TTC549 (cell line): ENCODE measurements at regions not wholly inside any gene's neighbourhood (a gene's known extent, or its start where the extent isn't known, plus 50 kb on each side); places are given as distances from the start of the nearest gene placed in this dataset.

Experiments
- FAIRE-seq: peaks from 2 replicates; lab custom pipeline; 2012; peaks lifted over from hg19 to GRCh38; lab: Jason Lieb, UNC

- no peak for FAIRE-seq
Measured at GRCh38 chr20:10958279-10958678, 284.5 kb upstream of the JAG1 start.

DNA sequence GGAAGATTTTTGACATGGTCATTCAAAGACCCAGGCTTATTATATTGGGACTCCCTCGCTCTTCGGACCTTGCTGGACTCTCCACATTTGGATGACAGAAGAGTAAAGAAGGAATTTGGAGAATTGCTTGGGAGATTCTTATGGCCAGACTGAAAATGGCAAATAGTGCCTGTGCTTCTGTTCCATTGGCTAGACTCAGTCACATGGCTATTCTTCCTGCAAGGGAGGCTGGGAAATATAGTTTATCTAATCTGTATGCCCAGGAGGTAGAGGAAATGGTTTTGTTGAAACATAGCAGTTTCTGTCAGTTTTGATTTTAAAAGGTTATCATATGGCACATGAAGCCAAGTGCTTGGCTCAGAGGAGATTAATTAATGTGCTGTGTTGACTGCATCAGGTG lies 286.6 kb upstream of the JAG1 start:
- FAIRE-seq, result no peak

DNA sequence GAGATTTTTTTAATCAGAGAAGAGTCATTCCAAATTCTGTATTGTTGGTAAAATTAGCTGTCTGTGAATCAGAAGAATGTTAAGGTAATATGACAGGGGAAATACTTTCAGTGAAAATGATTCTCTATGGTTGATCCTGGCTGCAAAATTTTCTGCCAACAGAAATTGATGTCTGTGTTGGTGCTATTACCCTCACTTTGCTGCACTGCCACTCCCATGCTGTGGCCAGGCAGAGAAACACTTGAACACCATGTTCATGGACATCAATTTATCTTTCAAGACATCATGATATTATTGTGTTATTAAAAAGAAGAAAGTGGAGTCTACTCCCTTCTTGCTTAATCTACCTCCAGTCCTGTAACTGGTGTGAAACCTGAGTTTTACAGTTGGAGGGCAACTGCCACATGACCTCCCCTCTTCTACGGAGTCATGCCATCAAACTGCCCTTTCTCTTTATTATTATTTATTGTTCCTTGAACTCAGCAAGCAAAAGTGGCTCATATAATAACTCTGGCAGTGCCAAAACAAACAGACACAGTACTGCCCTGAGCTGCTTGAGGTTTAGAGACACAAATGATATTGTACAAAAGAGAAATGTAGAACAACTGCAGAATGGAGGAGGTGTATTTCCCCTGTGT lies 288.0 kb upstream of the JAG1 start:
- FAIRE-seq, result no peak

DNA sequence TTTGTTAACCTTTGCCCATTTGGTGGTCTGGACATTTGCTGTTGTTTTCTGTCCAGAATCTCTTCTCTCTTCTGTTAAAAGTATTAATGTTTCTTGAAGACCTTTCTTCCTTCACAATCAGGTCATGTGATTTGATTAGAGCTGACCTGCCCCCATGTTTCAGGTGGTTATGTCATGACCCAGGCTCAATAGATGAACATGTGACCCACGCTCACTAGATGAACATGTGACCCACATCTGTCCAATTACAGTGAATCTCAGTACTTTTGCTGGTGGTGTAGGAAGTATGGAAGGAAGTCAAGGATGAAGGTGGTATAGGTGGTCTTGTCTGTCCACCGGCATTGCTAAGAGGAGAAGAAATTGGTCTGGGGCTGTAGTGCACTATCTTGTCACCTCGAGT lies 289.1 kb upstream of the JAG1 start:
- FAIRE-seq, result no peak

DNA sequence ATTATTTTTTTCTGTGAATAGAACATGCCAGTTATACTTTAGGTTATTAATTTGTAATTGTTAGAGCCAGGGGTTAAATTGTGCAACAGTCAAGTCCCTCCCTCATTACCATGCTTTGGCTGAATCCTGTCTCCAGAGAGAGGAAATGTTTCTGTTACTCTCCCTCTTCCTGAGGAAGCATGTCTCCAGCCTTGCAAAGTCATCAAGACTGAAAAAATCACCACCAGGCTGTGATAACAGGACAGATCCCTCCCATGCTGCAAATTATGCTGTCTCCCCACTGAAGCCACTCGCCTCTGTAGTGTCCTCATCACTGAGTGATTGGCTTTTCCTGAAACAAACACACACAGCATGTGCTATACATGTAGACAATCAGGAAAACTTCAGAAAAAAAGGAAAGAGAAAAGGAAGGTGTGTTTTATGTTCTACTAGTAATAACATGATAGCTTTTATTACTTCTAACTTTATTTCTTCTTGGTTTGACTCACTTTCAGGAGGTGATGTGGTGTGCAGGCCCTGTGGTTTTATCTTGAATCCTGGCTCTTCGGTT lies 290.0 kb upstream of the JAG1 start:
- FAIRE-seq, result no peak

DNA sequence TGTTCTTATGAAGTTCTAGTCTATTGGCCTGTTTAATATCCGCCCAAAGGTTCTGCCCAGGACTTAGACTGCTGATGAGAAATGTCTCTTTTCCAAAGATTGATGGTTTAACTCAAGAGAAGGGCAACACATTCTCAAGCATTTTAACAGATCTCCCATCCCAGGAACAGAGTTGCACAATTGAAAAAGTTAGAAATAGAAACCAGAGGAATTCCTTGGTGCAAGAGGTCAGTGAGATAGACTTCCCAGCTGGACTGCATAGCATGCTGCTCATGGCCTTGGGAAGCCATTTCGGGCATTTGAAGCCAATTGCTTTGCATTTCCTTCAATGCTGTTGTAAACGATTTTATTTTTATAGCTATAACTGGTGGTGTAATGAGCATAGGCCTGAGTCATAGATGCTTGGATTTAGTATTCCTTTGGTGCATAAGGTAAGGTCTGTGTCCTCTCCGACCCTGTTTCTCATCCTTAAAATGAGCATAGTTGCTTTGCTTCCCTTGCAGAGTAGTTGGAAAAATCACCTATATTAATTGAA lies 292.2 kb upstream of the JAG1 start:
- no peak for FAIRE-seq

DNA sequence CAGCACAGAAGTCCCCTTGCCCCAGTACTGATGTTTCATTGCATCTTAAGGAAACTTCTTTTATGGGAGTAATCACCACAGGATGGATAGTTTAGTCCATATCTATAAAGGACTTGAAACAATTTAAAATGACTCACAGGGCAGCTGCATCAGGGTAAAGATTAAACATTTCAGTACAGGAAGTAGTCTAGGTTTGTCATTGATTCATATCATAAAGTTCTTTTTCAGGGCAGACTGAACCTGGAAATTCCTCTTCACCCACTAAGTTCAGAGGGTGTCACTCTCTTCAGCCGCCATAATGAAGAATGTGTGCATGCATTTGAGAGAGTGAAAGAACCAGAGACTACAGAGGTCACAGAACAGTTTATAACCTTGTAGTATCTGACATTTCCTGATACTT lies 296.3 kb upstream of the JAG1 start:
- FAIRE-seq, result no peak

- FAIRE-seq, result no peak
Measured at GRCh38 chr20:10971096-10971495, 297.3 kb upstream of the JAG1 start.

- FAIRE-seq, result no peak
Measured at GRCh38 chr20:10972219-10972860, 298.5 kb upstream of the JAG1 start.

GRCh38 chr20:10976051-10976450 lies 302.3 kb upstream of the JAG1 start:
- no peak for FAIRE-seq

DNA sequence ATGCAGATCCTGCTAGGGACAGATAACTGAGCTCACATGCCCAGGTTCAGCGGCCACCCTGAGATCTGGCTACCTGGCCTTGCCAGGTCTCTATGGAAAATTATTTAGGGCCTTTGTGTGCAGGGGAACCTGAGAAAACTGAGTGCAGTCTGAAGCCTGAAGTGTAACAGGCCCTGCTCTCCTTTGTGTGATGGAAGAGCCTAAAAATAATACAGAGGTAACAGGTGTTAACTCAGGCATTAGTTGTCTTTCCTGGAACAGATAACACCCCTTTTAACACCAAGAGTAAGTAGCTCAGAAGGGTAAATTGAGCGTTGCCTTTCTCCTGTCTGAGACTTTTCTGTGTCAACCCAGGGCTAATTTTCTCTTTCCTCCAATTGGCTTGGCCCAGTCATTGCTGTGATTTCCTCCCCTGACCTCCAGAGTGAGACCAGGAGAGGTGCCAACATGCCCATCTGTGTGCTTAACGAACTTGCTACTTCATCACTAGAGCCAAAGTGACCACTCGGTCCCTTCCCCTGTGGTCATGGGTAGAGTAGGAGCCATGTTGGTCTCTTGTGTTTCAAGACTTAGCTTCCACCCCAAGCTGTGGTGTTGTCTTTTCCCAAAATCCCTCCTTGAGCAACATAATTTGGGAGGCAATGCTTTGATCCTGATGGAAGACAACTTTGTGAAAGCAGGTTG lies 304.4 kb upstream of the JAG1 start:
- FAIRE-seq, result no peak

GRCh38 chr20:10978713-10979112 lies 304.9 kb upstream of the JAG1 start:
- FAIRE-seq, result no peak

DNA sequence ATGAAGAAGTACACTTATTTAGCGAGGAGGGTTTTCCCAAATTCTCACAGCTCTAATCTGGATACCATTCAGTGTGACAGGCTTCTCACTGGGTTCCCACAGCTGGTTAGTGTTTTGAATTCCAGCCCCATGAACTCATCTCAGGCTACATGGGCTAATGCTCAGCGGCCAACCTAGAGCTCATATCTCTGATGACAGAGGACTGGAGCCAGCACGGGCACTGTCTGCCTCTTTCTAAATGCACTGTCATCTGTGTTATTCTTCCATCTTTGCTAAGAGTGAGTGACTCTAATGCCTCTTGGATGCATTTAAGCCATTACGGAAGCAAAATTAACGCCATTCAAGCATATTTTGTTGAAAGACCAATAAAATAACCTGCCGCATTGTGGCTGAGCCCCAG lies 308.9 kb upstream of the JAG1 start:
- no peak for FAIRE-seq

GRCh38 chr20:10984294-10984693 lies 310.5 kb upstream of the JAG1 start:
- no peak for FAIRE-seq

DNA sequence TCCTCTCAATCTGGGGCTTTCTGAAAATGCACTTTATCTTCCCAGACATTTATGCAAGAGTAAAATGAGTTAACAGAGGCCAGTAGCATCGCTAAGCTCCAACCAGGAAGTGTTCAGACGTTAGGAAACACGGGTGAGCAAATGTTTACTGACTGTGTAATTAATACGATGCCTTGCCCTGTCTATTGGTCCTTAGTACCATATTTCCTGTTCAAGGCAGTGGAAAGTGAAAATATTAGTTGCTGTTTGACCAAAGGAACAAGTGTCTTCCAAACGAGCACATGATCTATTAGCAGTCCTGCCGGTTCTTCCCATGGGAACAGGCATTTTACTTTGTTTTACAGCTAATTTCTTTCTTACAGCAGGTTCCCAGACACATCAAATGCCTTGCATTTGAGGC lies 311.1 kb upstream of the JAG1 start:
- no peak for FAIRE-seq

GRCh38 chr20:10985536-10985935 lies 311.7 kb upstream of the JAG1 start:
- no peak for FAIRE-seq

GRCh38 chr20:10986586-10986985 lies 312.8 kb upstream of the JAG1 start:
- no peak for FAIRE-seq

DNA sequence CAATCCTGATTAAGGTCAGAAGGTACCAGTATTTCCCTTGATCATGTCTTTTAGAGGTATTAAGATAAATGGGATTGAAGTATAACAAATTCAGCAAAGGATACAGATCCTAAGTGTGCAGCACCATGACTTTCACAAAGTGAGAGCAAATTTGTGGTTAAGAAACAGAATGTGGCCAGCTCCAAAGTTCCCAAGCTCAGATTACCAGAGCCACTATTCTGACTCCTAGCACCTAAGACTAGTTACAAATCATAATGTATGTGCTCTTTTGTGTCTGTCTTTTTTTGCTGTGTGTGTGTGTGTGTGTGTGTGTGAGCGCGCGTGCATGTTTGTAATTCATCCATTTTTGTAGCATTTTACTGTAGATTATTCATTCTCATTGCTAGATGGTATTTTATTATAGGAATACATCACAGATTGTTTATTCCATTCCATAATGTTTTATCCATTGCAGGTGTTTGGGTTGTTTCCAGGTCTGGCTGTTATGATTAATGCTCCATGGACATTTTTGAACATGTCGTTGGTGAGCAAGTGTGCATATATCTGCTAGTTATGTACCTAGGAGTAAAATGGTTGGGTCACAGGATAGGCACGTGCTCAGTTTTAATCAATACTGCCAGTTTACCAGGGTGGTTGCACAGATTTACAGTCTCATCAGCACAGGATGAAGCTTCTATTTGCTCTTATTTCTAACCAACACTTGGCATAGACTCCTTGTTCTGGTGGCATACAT lies 314.0 kb upstream of the JAG1 start:
- no peak for FAIRE-seq

DNA sequence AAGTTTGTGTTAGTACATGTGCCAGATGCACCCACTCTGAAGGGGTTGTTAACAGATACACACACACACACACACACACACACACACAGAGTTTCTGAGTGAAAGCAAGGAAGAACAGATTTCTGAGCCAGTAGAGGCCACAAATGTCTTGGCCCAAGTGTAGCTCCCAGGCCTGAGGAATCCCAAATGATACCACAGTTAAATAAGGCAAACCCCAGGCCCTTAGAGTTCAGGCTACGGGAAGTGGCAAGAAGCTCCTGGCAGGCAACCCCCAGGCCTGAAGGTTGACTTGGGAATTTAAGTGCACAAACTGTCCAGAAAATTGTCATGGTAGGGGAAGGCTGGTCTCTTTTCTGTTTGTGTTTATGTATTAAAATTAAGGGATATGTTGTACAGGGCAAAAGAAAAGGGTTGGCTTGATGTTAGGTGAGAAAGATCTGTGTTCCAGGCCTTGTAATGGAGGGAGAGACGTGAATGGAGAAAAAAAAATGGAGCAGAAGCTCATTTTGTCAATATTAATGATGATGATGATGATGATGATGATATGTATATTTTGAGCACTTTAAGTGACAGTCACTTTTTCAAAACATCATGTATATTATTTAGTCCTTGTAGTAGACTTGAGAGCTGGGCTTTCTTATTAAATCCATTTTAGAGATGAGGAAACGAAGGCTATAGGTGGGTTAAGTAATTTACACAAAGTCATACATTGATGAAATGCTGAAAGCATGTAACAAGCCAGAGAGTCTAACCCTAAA lies 317.0 kb upstream of the JAG1 start:
- no peak for FAIRE-seq

- no peak for FAIRE-seq
Measured at GRCh38 chr20:10992731-10993130, 318.9 kb upstream of the JAG1 start.

- FAIRE-seq, result no peak
Measured at GRCh38 chr20:10994991-10995700, 321.3 kb upstream of the JAG1 start.
